ENCODE measurements at regions not wholly inside any gene's neighbourhood (a gene's known extent, or its start where the extent isn't known, plus 50 kb on each side); places are given as distances from the start of the nearest gene placed in this dataset.

- DNase-seq = no peak
Observed at GRCh38 chr2:120854014-120854620, 118.4 kb downstream of the GLI2 start.

- no peak for DNase-seq
Observed at GRCh38 chr2:120854766-120855530, 119.3 kb downstream of the GLI2 start.

- DNase-seq = no peak
Observed at GRCh38 chr2:120855855-120856405, 120.3 kb downstream of the GLI2 start.

GRCh38 chr2:120856421-120856862, 120.8 kb downstream of the GLI2 start:
- DNase-seq = no peak

GRCh38 chr2:120857422-120857821, 121.8 kb downstream of the GLI2 start:
- no peak for DNase-seq

- DNase-seq = no peak
Observed at GRCh38 chr2:120857931-120858330, 122.3 kb downstream of the GLI2 start.

- DNase-seq = no peak
Observed at GRCh38 chr2:120858361-120859106, 122.9 kb downstream of the GLI2 start.

GRCh38 chr2:120859128-120859527, 123.5 kb downstream of the GLI2 start:
- no peak for DNase-seq

GRCh38 chr2:120859814-120860578, 124.3 kb downstream of the GLI2 start:
- no peak for DNase-seq

GRCh38 chr2:120860579-120860922, 124.9 kb downstream of the GLI2 start:
- no peak for DNase-seq

GRCh38 chr2:120861191-120861575, 125.5 kb downstream of the GLI2 start:
- DNase-seq = no peak

GRCh38 chr2:120861576-120862191, 126.0 kb downstream of the GLI2 start:
- DNase-seq = no peak

- no peak for DNase-seq
Observed at GRCh38 chr2:120862201-120863060, 126.8 kb downstream of the GLI2 start.

- DNase-seq = no peak
Observed at GRCh38 chr2:120863146-120863545, 127.5 kb downstream of the GLI2 start.

- no peak for DNase-seq
Observed at GRCh38 chr2:120863661-120864320, 128.1 kb downstream of the GLI2 start.

GRCh38 chr2:120864981-120865380, 129.3 kb downstream of the GLI2 start:
- no peak for DNase-seq

- no peak for DNase-seq
Observed at GRCh38 chr2:120865656-120866055, 130.0 kb downstream of the GLI2 start.

GRCh38 chr2:120866071-120866470, 130.4 kb downstream of the GLI2 start:
- DNase-seq = no peak

- no peak for DNase-seq
Observed at GRCh38 chr2:120866483-120867140, 130.9 kb downstream of the GLI2 start.
